ENCODE measurements at regions not wholly inside any gene's neighbourhood (a gene's known extent, or its start where the extent isn't known, plus 50 kb on each side); places are given as distances from the start of the nearest gene placed in this dataset.

DNA sequence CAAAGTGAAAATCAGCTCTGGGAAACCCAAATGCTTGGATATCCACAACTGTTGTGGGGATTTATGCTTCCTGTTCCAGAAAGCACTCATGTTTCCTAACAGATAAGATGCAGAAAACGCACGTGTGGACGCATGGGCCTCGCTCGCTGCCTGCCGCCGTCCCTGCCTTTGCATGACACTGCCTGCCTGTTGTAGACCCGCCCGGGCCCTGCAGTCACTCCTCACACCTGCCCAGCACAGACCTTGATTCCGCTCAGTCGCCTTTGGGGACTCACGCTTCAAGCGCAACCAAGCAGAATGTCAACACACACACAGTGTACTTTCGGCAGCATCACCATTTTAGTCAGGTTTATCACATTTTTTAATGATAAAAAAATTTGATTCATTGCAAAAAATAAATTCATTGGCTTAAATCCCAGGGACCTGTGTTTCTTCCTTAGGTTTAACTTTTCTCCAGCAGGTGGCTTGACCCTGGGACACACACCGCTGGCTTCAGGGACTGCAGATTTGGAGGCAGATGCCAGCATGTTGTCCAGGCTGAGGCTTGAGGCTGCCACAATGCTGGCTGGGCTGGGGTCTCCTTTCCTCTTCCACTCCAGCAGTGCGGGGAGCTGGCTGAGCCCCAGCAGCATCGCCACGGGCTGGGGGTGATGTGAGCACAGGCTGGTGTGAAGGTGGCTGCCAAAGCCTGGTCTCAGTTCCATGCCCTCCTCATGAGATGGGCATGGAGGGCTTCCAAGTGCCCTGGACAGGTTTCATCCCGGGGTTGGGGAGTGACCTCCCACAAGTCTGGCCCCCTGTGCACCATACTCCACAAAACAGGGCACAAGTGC lies 416.9 kb upstream of the IRX4 start:
- H3F3A ChIP-seq (ENCODE audit: insufficient read depth, low read length, poor library complexity, severe bottlenecking), result no peaks in the 10 kb centered on the region
- no peaks in the 10 kb centered on the region for H3K79me2 ChIP-seq (replicated peaks; ENCODE audit: insufficient read depth, low read length)
- no peak overlapping the region for H3K9ac ChIP-seq (ENCODE audit: low read length)
- H4K20me1 ChIP-seq (ENCODE audit: insufficient read depth), result no peaks in the 10 kb centered on the region
- H3K36me3 ChIP-seq (ENCODE audit: insufficient read depth, low read length), result no peaks in the 10 kb centered on the region
- no peak overlapping the region for H3K4me3 ChIP-seq (ENCODE audit: low read length)
- no peaks in the 10 kb centered on the region for H3K27me3 ChIP-seq (ENCODE audit: insufficient read depth, low read depth, low read length)
- no peaks in the 10 kb centered on the region for H3K9me3 ChIP-seq (ENCODE audit: low read length)
- H3K4me2 ChIP-seq (ENCODE audit: low read length), result no peak overlapping the region
- no peak overlapping the region for H2AFZ ChIP-seq (ENCODE audit: low read depth, low read length)
- no peaks in the 10 kb centered on the region for H3K9me2 ChIP-seq (ENCODE audit: insufficient read depth, low read length)
- no peak for TF ChIP-seq SMC3 (conservative IDR thresholded peaks at IDR 0.05; ENCODE audit: poor library complexity)
- TF ChIP-seq POLR2AphosphoS5 (IDR thresholded peaks at IDR 0.05), result no peak
- no peak for TF ChIP-seq EZH2 (IDR thresholded peaks at IDR 0.05; ENCODE audit: borderline replicate concordance, insufficient read depth, low read length, poor library complexity, severe bottlenecking)
- no peak for TF ChIP-seq TAF1 (IDR thresholded peaks at IDR 0.05; ENCODE audit: low read depth)
- H3K27ac ChIP-seq (ENCODE audit: low read length), result no peak overlapping the region

DNA sequence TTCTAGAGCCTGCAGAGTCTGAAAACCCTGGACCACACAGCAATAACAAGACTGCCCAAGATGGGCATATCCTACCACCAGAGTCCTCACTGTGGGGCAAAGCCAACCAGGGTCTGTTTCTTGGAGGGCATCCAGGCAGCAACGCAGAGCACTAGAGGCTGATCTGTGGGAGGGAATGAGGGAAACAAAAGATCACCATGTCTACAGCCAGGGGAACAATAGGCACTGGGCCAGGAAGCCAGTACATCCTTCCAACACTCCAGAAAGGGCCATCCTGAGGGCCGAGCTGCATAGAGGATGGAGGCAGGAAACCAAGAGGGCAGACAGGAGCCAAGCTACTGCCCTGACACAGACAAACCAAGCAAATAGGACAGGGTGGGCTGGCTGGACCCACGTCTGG lies 416.1 kb upstream of the IRX4 start:
- no peaks in the 10 kb centered on the region for H3K9me2 ChIP-seq (ENCODE audit: insufficient read depth, low read length)
- H3F3A ChIP-seq (ENCODE audit: insufficient read depth, low read length, poor library complexity, severe bottlenecking), result no peaks in the 10 kb centered on the region
- no peak overlapping the region for H3K9ac ChIP-seq (ENCODE audit: low read length)
- H3K4me2 ChIP-seq (ENCODE audit: low read length), result no peak overlapping the region
- H3K27ac ChIP-seq (ENCODE audit: low read length), result no peak overlapping the region
- H3K27me3 ChIP-seq (ENCODE audit: insufficient read depth, low read depth, low read length), result no peaks in the 10 kb centered on the region
- TF ChIP-seq EZH2 (IDR thresholded peaks at IDR 0.05; ENCODE audit: borderline replicate concordance, insufficient read depth, low read length, poor library complexity, severe bottlenecking), result no peak
- TF ChIP-seq, protein P1, sequence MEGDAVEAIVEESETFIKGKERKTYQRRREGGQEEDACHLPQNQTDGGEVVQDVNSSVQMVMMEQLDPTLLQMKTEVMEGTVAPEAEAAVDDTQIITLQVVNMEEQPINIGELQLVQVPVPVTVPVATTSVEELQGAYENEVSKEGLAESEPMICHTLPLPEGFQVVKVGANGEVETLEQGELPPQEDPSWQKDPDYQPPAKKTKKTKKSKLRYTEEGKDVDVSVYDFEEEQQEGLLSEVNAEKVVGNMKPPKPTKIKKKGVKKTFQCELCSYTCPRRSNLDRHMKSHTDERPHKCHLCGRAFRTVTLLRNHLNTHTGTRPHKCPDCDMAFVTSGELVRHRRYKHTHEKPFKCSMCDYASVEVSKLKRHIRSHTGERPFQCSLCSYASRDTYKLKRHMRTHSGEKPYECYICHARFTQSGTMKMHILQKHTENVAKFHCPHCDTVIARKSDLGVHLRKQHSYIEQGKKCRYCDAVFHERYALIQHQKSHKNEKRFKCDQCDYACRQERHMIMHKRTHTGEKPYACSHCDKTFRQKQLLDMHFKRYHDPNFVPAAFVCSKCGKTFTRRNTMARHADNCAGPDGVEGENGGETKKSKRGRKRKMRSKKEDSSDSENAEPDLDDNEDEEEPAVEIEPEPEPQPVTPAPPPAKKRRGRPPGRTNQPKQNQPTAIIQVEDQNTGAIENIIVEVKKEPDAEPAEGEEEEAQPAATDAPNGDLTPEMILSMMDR (IDR thresholded peaks at IDR 0.05; ENCODE audit: poor library complexity, severe bottlenecking), result no peak
- no peak for TF ChIP-seq MXI1 (conservative IDR thresholded peaks at IDR 0.05; ENCODE audit: poor library complexity, severe bottlenecking)
- TF ChIP-seq TAF1 (IDR thresholded peaks at IDR 0.05; ENCODE audit: low read depth), result no peak
- TF ChIP-seq RAD21 (conservative IDR thresholded peaks at IDR 0.05), result no peak
- TF ChIP-seq POLR2AphosphoS5 (IDR thresholded peaks at IDR 0.05), result no peak
- TF ChIP-seq, protein P2, sequence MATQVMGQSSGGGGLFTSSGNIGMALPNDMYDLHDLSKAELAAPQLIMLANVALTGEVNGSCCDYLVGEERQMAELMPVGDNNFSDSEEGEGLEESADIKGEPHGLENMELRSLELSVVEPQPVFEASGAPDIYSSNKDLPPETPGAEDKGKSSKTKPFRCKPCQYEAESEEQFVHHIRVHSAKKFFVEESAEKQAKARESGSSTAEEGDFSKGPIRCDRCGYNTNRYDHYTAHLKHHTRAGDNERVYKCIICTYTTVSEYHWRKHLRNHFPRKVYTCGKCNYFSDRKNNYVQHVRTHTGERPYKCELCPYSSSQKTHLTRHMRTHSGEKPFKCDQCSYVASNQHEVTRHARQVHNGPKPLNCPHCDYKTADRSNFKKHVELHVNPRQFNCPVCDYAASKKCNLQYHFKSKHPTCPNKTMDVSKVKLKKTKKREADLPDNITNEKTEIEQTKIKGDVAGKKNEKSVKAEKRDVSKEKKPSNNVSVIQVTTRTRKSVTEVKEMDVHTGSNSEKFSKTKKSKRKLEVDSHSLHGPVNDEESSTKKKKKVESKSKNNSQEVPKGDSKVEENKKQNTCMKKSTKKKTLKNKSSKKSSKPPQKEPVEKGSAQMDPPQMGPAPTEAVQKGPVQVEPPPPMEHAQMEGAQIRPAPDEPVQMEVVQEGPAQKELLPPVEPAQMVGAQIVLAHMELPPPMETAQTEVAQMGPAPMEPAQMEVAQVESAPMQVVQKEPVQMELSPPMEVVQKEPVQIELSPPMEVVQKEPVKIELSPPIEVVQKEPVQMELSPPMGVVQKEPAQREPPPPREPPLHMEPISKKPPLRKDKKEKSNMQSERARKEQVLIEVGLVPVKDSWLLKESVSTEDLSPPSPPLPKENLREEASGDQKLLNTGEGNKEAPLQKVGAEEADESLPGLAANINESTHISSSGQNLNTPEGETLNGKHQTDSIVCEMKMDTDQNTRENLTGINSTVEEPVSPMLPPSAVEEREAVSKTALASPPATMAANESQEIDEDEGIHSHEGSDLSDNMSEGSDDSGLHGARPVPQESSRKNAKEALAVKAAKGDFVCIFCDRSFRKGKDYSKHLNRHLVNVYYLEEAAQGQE (IDR thresholded peaks at IDR 0.05; ENCODE audit: borderline replicate concordance), result no peak
- TF ChIP-seq EP300 (conservative IDR thresholded peaks at IDR 0.05; ENCODE audit: poor library complexity, severe bottlenecking), result no peak
- no peak for TF ChIP-seq SMC3 (conservative IDR thresholded peaks at IDR 0.05; ENCODE audit: poor library complexity)
- no peaks in the 10 kb centered on the region for H3K9me3 ChIP-seq (ENCODE audit: low read length)
- no peaks in the 10 kb centered on the region for H4K20me1 ChIP-seq (ENCODE audit: insufficient read depth)
- H3K79me2 ChIP-seq (replicated peaks; ENCODE audit: insufficient read depth, low read length), result no peaks in the 10 kb centered on the region
- no peaks in the 10 kb centered on the region for H3K36me3 ChIP-seq (ENCODE audit: insufficient read depth, low read length)
- no peak overlapping the region for H3K4me3 ChIP-seq (ENCODE audit: low read length)
- H2AFZ ChIP-seq (ENCODE audit: low read depth, low read length), result no peak overlapping the region

Measured in neural cell (in vitro differentiated cells).